ENCODE measurements at regions not wholly inside any gene's neighbourhood (a gene's known extent, or its start where the extent isn't known, plus 50 kb on each side); places are given as distances from the start of the nearest gene placed in this dataset.
"Not testable (repeated sequence)": the region's sequence is repeated elsewhere in the genome, so short reads cannot be mapped to it uniquely, and the experiment has no call there.

GRCh38 chr4:102410884-102411283 is 65.6 kb upstream of the SLC39A8 start:
- TF ChIP-seq CTCF (optimal IDR thresholded peaks at IDR 0.05 in 1 of 3, IDR thresholded peaks at IDR 0.05 in 1 of 3, conservative IDR thresholded peaks at IDR 0.05 in 1 of 3; ENCODE audit: extremely low read depth in 1 of 3, insufficient read depth in 2 of 3, low read length in 3 of 3); EZH2 (IDR thresholded peaks at IDR 0.05; ENCODE audit: low read length): not testable (repeated sequence)

Data from keratinocyte (primary cell).